ENCODE measurements at regions not wholly inside any gene's neighbourhood (a gene's known extent, or its start where the extent isn't known, plus 50 kb on each side); places are given as distances from the start of the nearest gene placed in this dataset.

DNA sequence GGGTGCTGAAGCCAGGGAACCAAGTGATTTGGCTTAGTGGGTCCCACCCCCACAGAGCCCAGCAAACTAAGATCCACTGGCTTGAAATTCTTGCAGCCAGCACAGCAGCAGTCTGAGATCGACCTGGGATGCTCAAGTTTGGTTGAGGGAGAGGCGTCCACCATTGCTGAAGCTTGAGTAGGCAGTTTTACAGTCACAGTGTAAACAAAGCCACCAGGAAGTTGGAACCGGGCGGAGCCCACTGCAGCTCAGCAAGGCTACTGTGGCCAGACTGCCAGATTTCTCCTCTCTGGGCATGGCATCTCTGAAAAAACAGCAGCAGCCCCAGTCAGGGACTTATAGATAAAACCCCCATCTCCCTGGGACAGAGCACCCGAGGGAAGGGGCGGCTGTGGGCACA, 424.1 kb upstream of the TENM4 start:
- no peak for ATAC-seq
- no peak for TF ChIP-seq ZNF8 (CRISPR knock-in tag; IDR thresholded peaks at IDR 0.05)
- no peak for TF ChIP-seq ARNTL (CRISPR knock-in tag; IDR thresholded peaks at IDR 0.05; ENCODE audit: borderline replicate concordance, low read depth)
- TF ChIP-seq ZFP3 (CRISPR knock-in tag; IDR thresholded peaks at IDR 0.05): no peak
- TF ChIP-seq ZNF565 (CRISPR knock-in tag; conservative IDR thresholded peaks at IDR 0.05; ENCODE audit: low read depth): no peak
- no peak for TF ChIP-seq ZFP30 (CRISPR knock-in tag; IDR thresholded peaks at IDR 0.05)
- no peak for TF ChIP-seq BACH2 (CRISPR knock-in tag; IDR thresholded peaks at IDR 0.05; ENCODE audit: borderline replicate concordance)
- TF ChIP-seq GLIS3 (CRISPR knock-in tag; IDR thresholded peaks at IDR 0.05): no peak
- no peak for TF ChIP-seq PPARA (CRISPR knock-in tag; IDR thresholded peaks at IDR 0.05; ENCODE audit: borderline replicate concordance)
- TF ChIP-seq RARB (CRISPR knock-in tag; IDR thresholded peaks at IDR 0.05): no peak
- no peak for TF ChIP-seq CSRNP3 (CRISPR knock-in tag; IDR thresholded peaks at IDR 0.05)
- TF ChIP-seq TCF4 (CRISPR knock-in tag; IDR thresholded peaks at IDR 0.05; ENCODE audit: borderline replicate concordance): no peak
- TF ChIP-seq, protein P1, sequence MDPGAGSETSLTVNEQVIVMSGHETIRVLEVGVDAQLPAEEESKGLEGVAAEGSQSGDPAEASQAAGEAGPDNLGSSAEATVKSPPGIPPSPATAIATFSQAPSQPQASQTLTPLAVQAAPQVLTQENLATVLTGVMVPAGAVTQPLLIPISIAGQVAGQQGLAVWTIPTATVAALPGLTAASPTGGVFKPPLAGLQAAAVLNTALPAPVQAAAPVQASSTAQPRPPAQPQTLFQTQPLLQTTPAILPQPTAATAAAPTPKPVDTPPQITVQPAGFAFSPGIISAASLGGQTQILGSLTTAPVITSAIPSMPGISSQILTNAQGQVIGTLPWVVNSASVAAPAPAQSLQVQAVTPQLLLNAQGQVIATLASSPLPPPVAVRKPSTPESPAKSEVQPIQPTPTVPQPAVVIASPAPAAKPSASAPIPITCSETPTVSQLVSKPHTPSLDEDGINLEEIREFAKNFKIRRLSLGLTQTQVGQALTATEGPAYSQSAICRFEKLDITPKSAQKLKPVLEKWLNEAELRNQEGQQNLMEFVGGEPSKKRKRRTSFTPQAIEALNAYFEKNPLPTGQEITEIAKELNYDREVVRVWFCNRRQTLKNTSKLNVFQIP (CRISPR knock-in tag; IDR thresholded peaks at IDR 0.05; ENCODE audit: borderline replicate concordance, low read depth): no peak
- TF ChIP-seq ZNF70 (CRISPR knock-in tag; IDR thresholded peaks at IDR 0.05): no peak
- TF ChIP-seq SNAI2 (CRISPR knock-in tag; IDR thresholded peaks at IDR 0.05): no peak
- no peak for TF ChIP-seq TOX (CRISPR knock-in tag; IDR thresholded peaks at IDR 0.05; ENCODE audit: borderline replicate concordance)

DNA sequence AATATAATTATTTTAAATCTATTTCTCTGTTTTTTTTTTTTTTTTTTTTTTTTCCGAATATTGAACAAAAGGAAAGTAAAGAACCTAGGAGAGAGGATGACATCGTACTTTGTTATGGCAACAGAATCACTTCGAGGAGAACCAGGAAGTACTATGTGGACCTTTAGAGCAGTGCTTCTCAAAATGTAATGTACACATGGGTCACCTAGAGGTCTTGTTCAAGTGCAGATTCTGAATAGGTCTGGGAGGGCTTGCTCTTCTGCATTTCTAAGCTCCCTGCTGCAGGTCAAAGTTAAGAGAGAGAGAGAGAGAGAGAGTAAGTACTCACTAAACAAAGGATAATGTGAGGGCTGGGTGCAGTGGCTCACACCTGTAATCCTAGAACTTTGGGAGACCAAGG, 419.5 kb upstream of the TENM4 start:
- no peak for ATAC-seq
- no peak for TF ChIP-seq ZNF565 (CRISPR knock-in tag; conservative IDR thresholded peaks at IDR 0.05; ENCODE audit: low read depth)

DNA sequence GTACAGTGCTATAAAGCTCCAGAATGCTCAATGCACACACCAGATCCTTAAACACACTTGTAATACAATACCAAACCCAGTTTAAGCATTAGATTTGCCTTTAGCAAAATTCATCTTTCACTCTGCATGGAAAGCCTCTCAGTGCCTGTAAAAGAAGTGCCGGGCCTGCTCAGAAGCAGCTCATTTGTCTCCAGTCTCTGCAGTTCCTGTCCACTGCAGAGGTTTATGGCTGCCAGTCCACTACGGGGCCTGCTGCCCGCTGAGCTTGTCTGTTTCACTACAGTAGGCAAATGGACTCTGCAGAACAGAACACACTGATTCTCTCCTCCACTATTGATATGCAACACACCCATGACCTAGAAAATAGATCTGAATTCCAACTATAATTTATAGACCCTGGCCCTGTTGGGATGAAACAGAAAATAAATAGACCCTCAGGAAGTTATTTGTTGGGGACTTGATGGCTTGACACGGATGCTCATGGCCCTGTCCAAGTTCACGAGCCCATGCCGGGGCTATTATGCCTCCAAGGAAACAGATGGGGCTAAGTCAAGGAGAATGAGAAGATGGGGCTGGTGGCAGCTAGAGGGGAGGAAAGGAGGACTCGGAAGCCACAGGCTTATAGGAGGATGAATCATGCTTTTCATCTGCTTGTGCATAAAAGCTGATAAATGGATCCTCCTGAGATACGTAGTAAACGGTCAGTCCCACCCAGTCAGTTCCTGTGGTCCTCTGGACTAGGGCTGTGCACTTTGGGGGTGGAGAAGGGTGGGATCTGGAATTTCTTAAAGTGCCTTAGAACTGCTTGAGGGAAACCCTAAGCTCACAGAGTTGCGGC, 416.8 kb upstream of the TENM4 start:
- TF ChIP-seq ZNF8 (CRISPR knock-in tag; IDR thresholded peaks at IDR 0.05) (no peak), ESRRG (CRISPR knock-in tag; IDR thresholded peaks at IDR 0.05) (no peak)
- no peak for ATAC-seq

DNA sequence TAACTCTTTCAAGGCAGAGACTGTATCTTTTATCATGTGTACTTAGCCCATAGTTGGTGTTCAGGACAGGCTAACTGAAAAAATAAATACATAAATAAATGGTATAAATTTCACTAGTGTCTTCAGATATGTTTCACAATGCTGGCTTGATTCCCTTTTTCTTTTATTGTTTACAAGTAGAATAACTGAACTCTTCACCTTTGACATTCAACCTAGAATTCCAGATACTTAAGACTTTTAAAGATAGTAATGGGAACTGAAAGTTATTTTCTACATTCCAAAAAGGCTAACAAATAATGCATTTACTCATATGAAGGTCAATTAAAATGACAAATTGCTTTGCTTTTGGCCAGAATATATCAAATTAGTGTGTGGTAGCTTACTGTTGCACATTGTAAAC, 411.3 kb upstream of the TENM4 start:
- ATAC-seq: no peak
- TF ChIP-seq RARB (CRISPR knock-in tag; IDR thresholded peaks at IDR 0.05) (no peak), GLIS3 (CRISPR knock-in tag; IDR thresholded peaks at IDR 0.05) (no peak), BACH2 (CRISPR knock-in tag; IDR thresholded peaks at IDR 0.05; ENCODE audit: borderline replicate concordance) (no peak), CSDC2 (CRISPR knock-in tag; IDR thresholded peaks at IDR 0.05) (no peak), ARNTL (CRISPR knock-in tag; IDR thresholded peaks at IDR 0.05; ENCODE audit: borderline replicate concordance, low read depth) (no peak), ZFP30 (CRISPR knock-in tag; IDR thresholded peaks at IDR 0.05) (no peak), CSRNP3 (CRISPR knock-in tag; IDR thresholded peaks at IDR 0.05) (no peak), ZFP3 (CRISPR knock-in tag; IDR thresholded peaks at IDR 0.05) (no peak), ESRRG (CRISPR knock-in tag; IDR thresholded peaks at IDR 0.05) (no peak), OSR1 (CRISPR knock-in tag; IDR thresholded peaks at IDR 0.05) (no peak), ZNF8 (CRISPR knock-in tag; IDR thresholded peaks at IDR 0.05) (no peak), ZNF565 (CRISPR knock-in tag; conservative IDR thresholded peaks at IDR 0.05; ENCODE audit: low read depth) (no peak), ZNF70 (CRISPR knock-in tag; IDR thresholded peaks at IDR 0.05) (no peak), ZC3H10 (CRISPR knock-in tag; IDR thresholded peaks at IDR 0.05) (no peak), SNAI2 (CRISPR knock-in tag; IDR thresholded peaks at IDR 0.05) (no peak), TOX (CRISPR knock-in tag; IDR thresholded peaks at IDR 0.05; ENCODE audit: borderline replicate concordance) (no peak)
- TF ChIP-seq, protein P2, sequence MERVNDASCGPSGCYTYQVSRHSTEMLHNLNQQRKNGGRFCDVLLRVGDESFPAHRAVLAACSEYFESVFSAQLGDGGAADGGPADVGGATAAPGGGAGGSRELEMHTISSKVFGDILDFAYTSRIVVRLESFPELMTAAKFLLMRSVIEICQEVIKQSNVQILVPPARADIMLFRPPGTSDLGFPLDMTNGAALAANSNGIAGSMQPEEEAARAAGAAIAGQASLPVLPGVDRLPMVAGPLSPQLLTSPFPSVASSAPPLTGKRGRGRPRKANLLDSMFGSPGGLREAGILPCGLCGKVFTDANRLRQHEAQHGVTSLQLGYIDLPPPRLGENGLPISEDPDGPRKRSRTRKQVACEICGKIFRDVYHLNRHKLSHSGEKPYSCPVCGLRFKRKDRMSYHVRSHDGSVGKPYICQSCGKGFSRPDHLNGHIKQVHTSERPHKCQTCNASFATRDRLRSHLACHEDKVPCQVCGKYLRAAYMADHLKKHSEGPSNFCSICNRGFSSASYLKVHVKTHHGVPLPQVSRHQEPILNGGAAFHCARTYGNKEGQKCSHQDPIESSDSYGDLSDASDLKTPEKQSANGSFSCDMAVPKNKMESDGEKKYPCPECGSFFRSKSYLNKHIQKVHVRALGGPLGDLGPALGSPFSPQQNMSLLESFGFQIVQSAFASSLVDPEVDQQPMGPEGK (CRISPR knock-in tag; IDR thresholded peaks at IDR 0.05; ENCODE audit: borderline replicate concordance): no peak

Data from SK-N-SH treated with all-trans-retinoic acid at 6 μM for 48 hours (cell line).